Astrocyte of the spinal cord (primary cell): ENCODE measurements at regions not wholly inside any gene's neighbourhood (a gene's known extent, or its start where the extent isn't known, plus 50 kb on each side); places are given as distances from the start of the nearest gene placed in this dataset.
"Not testable (repeated sequence)": the region's sequence is repeated elsewhere in the genome, so short reads cannot be mapped to it uniquely, and the experiment has no call there.

Experiments
- DNase-seq: peaks from one replicate; pipeline ENCODE4 v3.0.0; 2011; ENCODE audit warnings: low read depth, low spot score
- H3K4me3 ChIP-seq: 2 replicates; pipeline ENCODE4 v1.5.1; 2011; ENCODE audit warnings: low read depth, mild to moderate bottlenecking, low read length, moderate library complexity
- CTCF ChIP-seq: IDR thresholded peaks from 2 replicates; pipeline ENCODE4 v1.5.1; 2012; ENCODE audit warnings: low read depth, mild to moderate bottlenecking, low read length, inconsistent platforms
- in situ Hi-C: cut with HindIII; loops from 2 replicates; pipeline ENCODE4 v1.10.0; 2017; ENCODE audit warnings: low sequenced_read_pairs

GRCh38 chr9:110128664-110129329 is 79.2 kb downstream of the C9orf152 start:
- DNase-seq, result no peak
- in situ Hi-C loops, result no loop called here
- H3K4me3 ChIP-seq, result no peak overlapping the region
- no peak for TF ChIP-seq CTCF

- TF ChIP-seq CTCF, result no peak
- no peak for DNase-seq
- in situ Hi-C loops, result no loop called here
- no peak overlapping the region for H3K4me3 ChIP-seq
Measured at GRCh38 chr9:110129425-110129824, 78.5 kb downstream of the C9orf152 start.

- no peak for TF ChIP-seq CTCF
- H3K4me3 ChIP-seq, result no peak overlapping the region
- DNase-seq, result no peak
- in situ Hi-C loops, result no loop called here
Measured at GRCh38 chr9:110130211-110130610, 77.7 kb downstream of the C9orf152 start.

- no peak for DNase-seq
- TF ChIP-seq CTCF, result no peak
- no peak overlapping the region for H3K4me3 ChIP-seq
- in situ Hi-C loops, result no loop called here
Measured at GRCh38 chr9:110130791-110131416, 77.1 kb downstream of the C9orf152 start.

GRCh38 chr9:110131499-110131898 is 76.5 kb downstream of the C9orf152 start:
- TF ChIP-seq CTCF, result no peak
- in situ Hi-C loops, result no loop called here
- H3K4me3 ChIP-seq, result no peak overlapping the region
- DNase-seq, result no peak

- DNase-seq, in situ Hi-C loops, H3K4me3 ChIP-seq: not testable (repeated sequence)
Measured at GRCh38 chr9:110132531-110132930, 75.4 kb downstream of the C9orf152 start.

- in situ Hi-C loops, result no loop called here
Measured at GRCh38 chr9:110133059-110133458, 74.9 kb downstream of the C9orf152 start.

More at GRCh38 chr9:110133059-110133458, 74.9 kb downstream of the C9orf152 start:
- no peak for DNase-seq
- no peak for TF ChIP-seq CTCF
- no peak overlapping the region for H3K4me3 ChIP-seq
